PC-9 (cell line): ENCODE measurements at regions not wholly inside any gene's neighbourhood (a gene's known extent, or its start where the extent isn't known, plus 50 kb on each side); places are given as distances from the start of the nearest gene placed in this dataset.

Source experiments
- BruUV-seq: library from RNA; stranded (reverse); fragments of 400-500 nt; replicated peaks from 2 replicates; lab custom pipeline; 2021; lab: Mats Ljungman, UMichigan
- CTCF ChIA-PET: fragments of 300-600 bp; sonication (Branson Sonifier 250); formaldehyde crosslinking; loops from one replicate; lab custom pipeline; 2022; ENCODE audit warnings: antibody characterized with exemption; lab: Charles Lee
- POLR2A ChIA-PET: fragments of 300-600 bp; sonication (Branson Sonifier 250); formaldehyde crosslinking; loops from one replicate; lab custom pipeline; 2022; ENCODE audit warnings: antibody characterized with exemption; ENCODE audit not compliant: unreplicated experiment; lab: Charles Lee
- DNase-seq, 2 experiments: peaks; one replicate each; pipeline versions ENCODE4 v3.0.0 to v3.0.0-alpha.2; 2015 to 2022; ENCODE audit warnings: mixed read lengths in 1 of 2
- H2AFZ ChIP-seq: fragments of 200-600 bp; sonication (generic); 2 replicates; pipeline ENCODE4 v1.8.1; 2017; ENCODE audit warnings: antibody characterized with exemption
- H3F3A ChIP-seq: fragments of 200-600 bp; sonication (generic); 2 replicates; pipeline ENCODE4 v1.8.1; 2017; ENCODE audit warnings: antibody characterized with exemption, mild to moderate bottlenecking, low read depth; ENCODE audit not compliant: insufficient read depth
- H3K27ac ChIP-seq: fragments of 200-600 bp; sonication (generic); 2 replicates; pipeline ENCODE4 v1.6.1; 2016; ENCODE audit warnings: mixed run types
- H3K27me3 ChIP-seq: fragments of 200-600 bp; sonication (generic); 2 replicates; pipeline ENCODE4 v1.6.1; 2016; ENCODE audit warnings: low read depth, mixed run types; ENCODE audit not compliant: insufficient read depth
- H3K36me3 ChIP-seq: fragments of 200-600 bp; sonication (generic); 2 replicates; pipeline ENCODE4 v1.6.1; 2016; ENCODE audit warnings: low read depth, mixed run types
- H3K4me1 ChIP-seq: fragments of 200-600 bp; sonication (generic); replicated peaks from 2 replicates; pipeline ENCODE4 v1.6.1; 2016; ENCODE audit warnings: mixed run types; ENCODE audit not compliant: insufficient read depth
- H3K4me2 ChIP-seq: fragments of 200-600 bp; sonication (generic); 2 replicates; pipeline ENCODE4 v1.6.1; 2017; ENCODE audit warnings: mixed run types
- H3K4me3 ChIP-seq: fragments of 200-600 bp; sonication (generic); 2 replicates; pipeline ENCODE4 v1.6.1; 2016; ENCODE audit warnings: mixed run types
- H3K79me2 ChIP-seq: fragments of 200-600 bp; sonication (generic); 2 replicates; pipeline ENCODE4 v1.6.1; 2017; ENCODE audit warnings: low read depth, mixed run types
- H3K9me2 ChIP-seq: fragments of 200-600 bp; sonication (generic); 2 replicates; pipeline ENCODE4 v1.8.1; 2017; ENCODE audit warnings: mild to moderate bottlenecking; ENCODE audit not compliant: insufficient read depth
- H3K9me3 ChIP-seq: fragments of 200-600 bp; sonication (generic); 2 replicates; pipeline ENCODE4 v1.8.1; 2016; ENCODE audit warnings: low read depth; ENCODE audit not compliant: insufficient read depth
- H4K20me1 ChIP-seq: fragments of 200-600 bp; sonication (generic); 2 replicates; pipeline ENCODE4 v1.8.1; 2017; ENCODE audit not compliant: insufficient read depth
- CTCF ChIP-seq: fragments of 200-600 bp; sonication (generic); conservative IDR thresholded peaks from 2 replicates; pipeline ENCODE4 v1.6.1; 2017; ENCODE audit warnings: mixed run types, antibody characterized with exemption, mild to moderate bottlenecking, moderate library complexity
- EZH2 ChIP-seq: fragments of 200-600 bp; sonication (generic); IDR thresholded peaks from 2 replicates; pipeline ENCODE4 v1.8.0; 2017; ENCODE audit warnings: antibody characterized with exemption, low read depth
- intact Hi-C: fragments of 100-400 bp; cut with micrococcal nuclease; formaldehyde crosslinking; loops from one replicate; pipeline ENCODE4 v1.10.0; 2022; ENCODE audit not compliant: unreplicated experiment

DNA sequence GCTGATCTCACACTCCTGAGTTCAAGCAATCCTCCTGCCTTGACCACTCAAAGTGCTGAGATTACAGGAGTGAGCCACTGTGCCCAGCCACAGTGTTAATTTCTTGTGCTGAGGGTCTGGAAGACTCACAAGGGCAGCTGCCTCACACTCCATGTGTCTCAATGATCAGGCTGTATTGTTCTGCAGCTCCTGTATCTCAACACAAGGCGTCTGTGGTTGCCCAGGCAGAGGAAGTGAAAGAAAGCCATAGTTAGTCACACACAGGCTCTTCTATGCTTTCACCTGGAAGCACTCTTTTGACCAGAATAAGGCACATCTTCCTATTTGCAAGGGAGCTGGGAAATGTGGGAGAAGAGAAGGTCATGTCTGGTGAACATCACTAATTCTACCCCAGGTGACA lies 107.3 kb upstream of the ZNF507 start:
- no peak overlapping the region for H3K27ac ChIP-seq
- H3K4me3 ChIP-seq, result no peak overlapping the region
- no peak overlapping the region for H2AFZ ChIP-seq
- no peaks in the 10 kb centered on the region for H3K36me3 ChIP-seq
- BruUV-seq, result no TSS peak
- H3K79me2 ChIP-seq, result no peaks in the 10 kb centered on the region
- DNase-seq, result no peak
- TF ChIP-seq CTCF (no peak), EZH2 (no peak)
- H3F3A ChIP-seq, result no peaks in the 10 kb centered on the region
- ChIA-PET CTCF (no interaction called here), POLR2A (no interaction called here)
- H3K9me2 ChIP-seq, result no peaks in the 10 kb centered on the region
- H3K4me2 ChIP-seq, result no peak overlapping the region
- no peaks in the 10 kb centered on the region for H3K9me3 ChIP-seq
- H4K20me1 ChIP-seq, result no peaks in the 10 kb centered on the region
- peaks cover 89% of the 10 kb centered on the region for H3K27me3 ChIP-seq
- intact Hi-C loops, result no loop called here
- no peaks in the 10 kb centered on the region for H3K4me1 ChIP-seq

- POLR2A ChIA-PET, result no interaction called here
These were observed 105.1 kb upstream of the ZNF507 start for GRCh38 chr19:32240316-32240715.

DNA sequence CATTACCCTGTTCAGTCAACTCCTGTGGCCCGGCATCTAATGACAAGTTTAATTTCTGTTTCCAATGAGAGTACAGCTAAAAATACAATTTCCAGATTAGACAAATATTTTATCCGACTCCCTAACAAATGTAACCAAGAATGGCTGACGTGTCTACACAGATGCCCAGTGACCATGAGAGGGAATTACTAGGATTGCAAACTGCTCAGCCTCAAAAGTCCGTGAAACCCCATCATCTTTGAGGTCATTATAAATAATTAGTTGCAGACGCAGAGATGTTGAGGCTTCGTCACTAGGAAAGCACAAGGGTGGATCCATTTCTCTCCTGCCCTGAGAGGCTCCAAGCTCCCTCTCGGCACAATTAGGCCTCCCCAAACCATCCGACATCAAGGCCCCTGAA lies 104.1 kb upstream of the ZNF507 start:
- peaks cover 90% of the 10 kb centered on the region for H3K27me3 ChIP-seq

More at GRCh38 chr19:32240316-32240715, 105.1 kb upstream of the ZNF507 start:
- no peaks in the 10 kb centered on the region for H3K36me3 ChIP-seq
- peaks cover 90% of the 10 kb centered on the region for H3K27me3 ChIP-seq
- no peaks in the 10 kb centered on the region for H3K9me2 ChIP-seq
- no peaks in the 10 kb centered on the region for H3K4me1 ChIP-seq
- no peak for TF ChIP-seq CTCF
- no peak for TF ChIP-seq EZH2
- no peak overlapping the region for H3K4me3 ChIP-seq
- BruUV-seq, result no TSS peak
- H2AFZ ChIP-seq, result no peak overlapping the region
- H3K27ac ChIP-seq, result no peak overlapping the region
- H3K9me3 ChIP-seq, result no peaks in the 10 kb centered on the region
- intact Hi-C loops, result no loop called here
- H4K20me1 ChIP-seq, result no peaks in the 10 kb centered on the region
- H3K79me2 ChIP-seq, result no peaks in the 10 kb centered on the region
- no peak overlapping the region for H3K4me2 ChIP-seq
- no peak for DNase-seq
- CTCF ChIA-PET, result no interaction called here
- no peaks in the 10 kb centered on the region for H3F3A ChIP-seq

More for the DNA sequence above, 104.1 kb upstream of the ZNF507 start:
- DNase-seq, result no peak
- no TSS peak for BruUV-seq
- Histone ChIP-seq H3K9me2 (no peaks in the 10 kb centered on the region), H3K4me2 (no peak overlapping the region), H3K36me3 (no peaks in the 10 kb centered on the region), H3K4me1 (no peaks in the 10 kb centered on the region), H3K4me3 (no peak overlapping the region), H3K79me2 (no peaks in the 10 kb centered on the region), H4K20me1 (no peaks in the 10 kb centered on the region), H2AFZ (no peak overlapping the region), H3K9me3 (no peaks in the 10 kb centered on the region), H3F3A (no peaks in the 10 kb centered on the region), H3K27ac (no peak overlapping the region)
- POLR2A ChIA-PET, result no interaction called here
- CTCF ChIA-PET, result no interaction called here
- TF ChIP-seq EZH2 (no peak), CTCF (no peak)
- intact Hi-C loops, result no loop called here
